ENCODE measurements at regions not wholly inside any gene's neighbourhood (a gene's known extent, or its start where the extent isn't known, plus 50 kb on each side); places are given as distances from the start of the nearest gene placed in this dataset.

DNA sequence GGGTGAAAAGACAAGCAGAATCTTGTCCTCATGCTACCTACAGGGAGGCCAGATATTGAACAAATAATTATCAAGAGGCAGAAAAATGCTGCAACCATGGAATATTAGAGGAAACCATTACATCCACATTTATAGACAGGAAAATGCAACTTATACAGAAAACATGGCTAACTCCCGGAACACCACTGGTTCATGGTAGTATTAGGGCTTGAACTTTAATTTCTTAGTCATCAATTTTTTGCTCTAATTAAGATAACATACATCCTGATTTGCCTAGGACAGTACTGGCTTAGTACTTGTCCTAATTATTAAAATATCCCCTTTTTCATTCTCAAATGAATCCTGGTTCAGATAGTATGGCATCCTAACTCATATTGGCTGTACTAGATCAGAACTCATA, 76.3 kb upstream of the TGFBR2 start:
- Histone ChIP-seq H3K4ac (ENCODE audit: low read depth, low read length) (no peak overlapping the region), H2BK20ac (ENCODE audit: low read depth, low read length) (no peak overlapping the region), H3K36me3 (ENCODE audit: control insufficient read depth, insufficient read depth, low read length) (no peaks in the 10 kb centered on the region), H3K9me1 (ENCODE audit: insufficient read depth, low read length) (no peaks in the 10 kb centered on the region), H3K4me2 (ENCODE audit: low read depth, low read length) (no peak overlapping the region), H3K27me3 (ENCODE audit: control insufficient read depth, insufficient read depth, low read length) (no peaks in the 10 kb centered on the region), H3K4me3 (ENCODE audit: insufficient read depth, low read depth, low read length) (no peak overlapping the region), H3K9ac (ENCODE audit: low read depth, low read length) (no peak overlapping the region), H3K79me1 (ENCODE audit: low read depth in 1 of 2, low read length in 2 of 2) (no peaks in the 10 kb centered on the region), H3K14ac (replicated peaks; ENCODE audit: low read depth, low read length) (no peak overlapping the region), H3K9me3 (ENCODE audit: control insufficient read depth, insufficient read depth, low read length) (no peaks in the 10 kb centered on the region), H2AFZ (replicated peaks; ENCODE audit: low read length, poor library complexity) (no peak overlapping the region), H4K91ac (ENCODE audit: insufficient read depth, low read depth, low read length) (no peak overlapping the region), H3K23ac (ENCODE audit: low read depth, low read length) (no peak overlapping the region), H2BK5ac (ENCODE audit: low read depth, low read length, poor library complexity, severe bottlenecking) (no peak overlapping the region), H3K27ac (ENCODE audit: insufficient read depth, low read length) (no peak overlapping the region), H2BK120ac (ENCODE audit: low read depth, low read length) (no peak overlapping the region), H3K56ac (ENCODE audit: extremely low read depth, insufficient read depth, low read length) (no peak overlapping the region), H3K18ac (ENCODE audit: low read depth, low read length) (no peak overlapping the region), H4K5ac (ENCODE audit: low read depth, low read length) (no peak overlapping the region), H2AK5ac (ENCODE audit: low read depth, low read length) (no peak overlapping the region), H2AK9ac (replicated peaks; ENCODE audit: low read depth, low read length, poor library complexity) (no peak overlapping the region), H3K4me1 (ENCODE audit: control insufficient read depth, insufficient read depth, low read length) (no peaks in the 10 kb centered on the region), H4K20me1 (ENCODE audit: insufficient read depth, low read length) (no peaks in the 10 kb centered on the region), H4K8ac (ENCODE audit: low read depth in 2 of 2, low read length in 2 of 2) (no peak overlapping the region), H2BK15ac (ENCODE audit: low read depth, low read length) (no peak overlapping the region)
- in situ Hi-C loops (cut with MboI; ENCODE audit: low sequenced_read_pairs) = no loop called here
- no TSS peak for BruUV-seq (replicated peaks)
- DNase-seq = no peak
- TF ChIP-seq SMC3 (IDR thresholded peaks at IDR 0.05; ENCODE audit: low read depth, low read length) (no peak), MXI1 (IDR thresholded peaks at IDR 0.05; ENCODE audit: borderline replicate concordance, low read depth, low read length) (no peak), MAFK (IDR thresholded peaks at IDR 0.05; ENCODE audit: low read depth, low read length) (peak; percentile 30; the same call in 1 of the 2 replicates), RAD21 (IDR thresholded peaks at IDR 0.05; ENCODE audit: low read length) (no peak)
- ATAC-seq (ENCODE audit: low read depth) = no peak
- ChIA-PET CTCF (no interaction called here), POLR2A (ENCODE audit: unreplicated experiment) (no interaction called here)
- WGBS, 2 experiments (ENCODE audit: extremely low coverage in 2 of 2, insufficient read length in 1 of 2) = no CpG with 5 or more reads among the region's 1 CpG
- intact Hi-C loops (cut with micrococcal nuclease) = no loop called here
- dilution Hi-C loops (cut with HindIII; ENCODE audit: low sequenced_read_pairs, unreplicated experiment) = no loop called here

All from IMR-90 (cell line).